Choroid plexus epithelial cell (primary cell): ENCODE measurements at regions not wholly inside any gene's neighbourhood (a gene's known extent, or its start where the extent isn't known, plus 50 kb on each side); places are given as distances from the start of the nearest gene placed in this dataset.

Experiments
- DNase-seq: peaks from one replicate; pipeline ENCODE4 v3.0.0-alpha.2; 2010; ENCODE audit warnings: low read depth
- H3K4me3 ChIP-seq: 2 replicates; pipeline ENCODE4 v1.5.1; 2011; ENCODE audit warnings: low read depth, mild to moderate bottlenecking, control low read depth, low read length, moderate library complexity
- TF ChIP-seq, protein P1 (sequence below): conservative IDR thresholded peaks from 2 replicates; pipeline ENCODE4 v1.5.1; 2011; ENCODE audit warnings: low read depth, mild to moderate bottlenecking, control low read depth, inconsistent platforms, low read length, moderate library complexity

DNA sequence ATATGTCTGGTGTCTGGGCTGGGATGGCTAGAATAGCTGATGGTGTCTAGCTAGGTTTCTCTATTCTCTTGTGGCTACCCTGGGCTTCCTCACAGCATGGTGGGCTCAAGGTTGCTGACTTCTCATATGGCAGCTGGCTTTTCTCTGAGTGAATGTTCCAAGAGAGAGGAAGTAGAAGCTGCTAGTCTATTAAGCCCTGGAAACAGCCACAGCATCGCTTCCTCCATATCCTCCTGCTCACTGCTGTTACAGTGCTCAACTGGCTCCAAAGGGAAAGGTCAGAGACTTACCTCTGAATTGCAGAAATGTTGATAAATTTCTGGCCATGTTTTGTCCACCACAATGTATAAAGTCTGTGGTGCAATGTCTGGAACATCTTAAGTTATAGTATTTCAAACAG lies 299.9 kb upstream of the ADAMTS9 start:
- TF ChIP-seq, protein P1, sequence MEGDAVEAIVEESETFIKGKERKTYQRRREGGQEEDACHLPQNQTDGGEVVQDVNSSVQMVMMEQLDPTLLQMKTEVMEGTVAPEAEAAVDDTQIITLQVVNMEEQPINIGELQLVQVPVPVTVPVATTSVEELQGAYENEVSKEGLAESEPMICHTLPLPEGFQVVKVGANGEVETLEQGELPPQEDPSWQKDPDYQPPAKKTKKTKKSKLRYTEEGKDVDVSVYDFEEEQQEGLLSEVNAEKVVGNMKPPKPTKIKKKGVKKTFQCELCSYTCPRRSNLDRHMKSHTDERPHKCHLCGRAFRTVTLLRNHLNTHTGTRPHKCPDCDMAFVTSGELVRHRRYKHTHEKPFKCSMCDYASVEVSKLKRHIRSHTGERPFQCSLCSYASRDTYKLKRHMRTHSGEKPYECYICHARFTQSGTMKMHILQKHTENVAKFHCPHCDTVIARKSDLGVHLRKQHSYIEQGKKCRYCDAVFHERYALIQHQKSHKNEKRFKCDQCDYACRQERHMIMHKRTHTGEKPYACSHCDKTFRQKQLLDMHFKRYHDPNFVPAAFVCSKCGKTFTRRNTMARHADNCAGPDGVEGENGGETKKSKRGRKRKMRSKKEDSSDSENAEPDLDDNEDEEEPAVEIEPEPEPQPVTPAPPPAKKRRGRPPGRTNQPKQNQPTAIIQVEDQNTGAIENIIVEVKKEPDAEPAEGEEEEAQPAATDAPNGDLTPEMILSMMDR = no peak
- no peak for DNase-seq
- no peak overlapping the region for H3K4me3 ChIP-seq

DNA sequence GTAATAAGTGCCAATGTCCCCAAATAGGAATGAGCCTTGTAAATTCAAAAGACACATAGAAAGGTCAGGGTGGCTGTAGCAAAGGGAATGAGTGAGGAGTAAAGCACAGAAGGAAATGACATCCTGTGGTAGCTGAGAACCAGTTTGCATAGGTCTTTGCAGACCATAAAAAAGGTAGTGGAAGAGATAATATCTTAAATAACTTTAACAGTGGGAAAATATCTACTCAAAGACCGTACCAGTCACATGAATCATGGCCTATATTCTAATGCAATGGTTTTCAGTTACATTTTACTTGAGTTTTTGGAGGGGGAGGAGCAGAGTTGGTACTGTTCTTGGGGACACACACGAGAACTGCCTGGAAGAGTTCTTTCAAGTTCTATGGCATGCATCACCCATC lies 297.3 kb upstream of the ADAMTS9 start:
- TF ChIP-seq, protein P1 = no peak
- H3K4me3 ChIP-seq = no peak overlapping the region
- no peak for DNase-seq

DNA sequence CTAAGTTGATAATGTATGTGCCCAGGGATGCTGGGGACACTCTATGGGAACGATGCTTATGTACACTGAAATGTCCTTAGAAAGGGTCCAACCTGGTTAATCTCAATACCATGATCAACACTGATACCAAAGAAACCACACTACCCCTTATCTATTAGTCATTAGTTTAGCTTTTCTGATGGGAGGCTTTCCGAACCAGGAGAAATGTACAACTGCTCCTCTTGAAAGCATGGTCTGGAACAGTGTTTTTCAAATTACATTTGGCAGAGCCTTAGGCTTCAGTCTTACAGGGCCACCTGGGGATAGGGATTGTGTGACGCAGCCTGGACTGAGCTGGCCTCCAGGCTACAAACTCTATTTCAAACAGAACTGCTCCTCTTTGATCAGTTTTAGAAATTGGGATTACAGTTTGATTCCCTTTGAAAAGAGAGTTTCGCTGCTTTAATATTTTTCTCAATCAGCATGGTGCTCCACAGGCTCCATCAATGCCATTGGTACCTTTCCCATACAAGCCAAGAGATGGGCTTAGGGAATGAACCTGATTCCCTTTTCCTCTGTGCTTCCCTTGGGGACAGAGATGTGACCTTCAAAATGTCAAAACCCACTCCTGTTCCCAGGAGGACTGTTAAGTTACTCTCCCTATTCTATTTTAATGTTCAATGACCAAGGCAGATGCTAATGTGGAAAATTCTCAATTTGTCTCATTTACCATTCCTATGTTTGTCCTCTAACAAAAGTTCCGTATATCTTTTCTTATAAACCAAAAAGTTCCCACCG lies 296.0 kb upstream of the ADAMTS9 start:
- no peak overlapping the region for H3K4me3 ChIP-seq
- TF ChIP-seq, protein P1 = no peak
- no peak for DNase-seq

DNA sequence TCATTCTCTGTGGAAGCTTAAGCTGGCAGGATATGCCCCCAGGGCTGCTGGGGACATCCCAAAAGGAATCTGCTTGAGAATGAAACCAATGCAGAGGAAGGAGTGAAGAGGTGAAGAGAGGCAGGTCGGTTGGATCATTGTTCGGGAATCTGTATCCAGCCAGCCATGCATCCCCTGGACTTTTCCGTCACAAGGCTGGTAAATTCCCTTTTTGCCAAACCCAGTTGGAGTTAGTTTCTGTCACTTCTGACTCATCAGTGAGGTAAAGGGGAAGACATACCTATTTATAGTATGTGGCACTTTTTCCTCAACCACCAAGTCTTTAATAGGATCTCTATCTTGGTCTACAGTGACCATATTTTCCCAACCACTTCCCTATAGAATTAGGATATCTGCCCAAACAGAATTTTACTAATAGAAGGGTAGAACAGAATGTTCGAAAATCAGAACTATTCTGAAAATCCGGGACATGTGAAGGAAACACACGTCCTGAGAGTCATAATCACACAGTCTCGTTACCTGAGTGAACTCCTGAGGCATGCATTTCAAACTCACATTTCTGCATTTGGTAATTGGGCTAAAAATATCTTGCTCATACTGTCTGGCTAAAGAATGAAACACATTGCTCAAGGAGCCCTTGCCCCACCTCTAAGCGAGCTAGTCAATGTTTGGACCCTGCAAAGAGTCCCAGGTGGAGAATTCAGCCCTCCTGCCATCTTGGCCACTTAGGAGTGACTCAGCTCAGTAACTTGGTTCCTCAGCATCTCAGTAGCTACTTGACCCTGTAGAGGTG lies 289.7 kb upstream of the ADAMTS9 start:
- DNase-seq = peak; percentile 68
- TF ChIP-seq, protein P1 = no peak
- no peak overlapping the region for H3K4me3 ChIP-seq

DNA sequence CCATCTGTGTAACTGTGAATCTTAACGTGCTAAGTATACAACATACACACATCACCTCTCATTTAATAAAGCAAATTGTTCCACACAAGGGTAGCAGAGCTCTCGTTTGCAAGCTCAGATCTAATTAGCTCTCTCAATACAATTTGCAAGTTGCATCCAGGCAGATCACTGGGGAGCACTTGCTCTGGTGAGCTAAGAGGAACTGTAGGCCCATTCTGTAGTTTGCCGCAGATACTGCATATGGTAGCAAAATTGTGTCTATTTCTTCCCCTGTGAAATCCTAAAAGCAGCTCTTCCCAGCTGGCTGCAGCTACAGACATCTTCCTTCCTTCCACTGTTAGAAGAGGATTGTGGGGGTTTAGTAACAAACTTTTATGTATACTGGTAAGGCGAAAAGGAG lies 288.7 kb upstream of the ADAMTS9 start:
- DNase-seq = no peak
- TF ChIP-seq, protein P1 = no peak
- no peak overlapping the region for H3K4me3 ChIP-seq

DNA sequence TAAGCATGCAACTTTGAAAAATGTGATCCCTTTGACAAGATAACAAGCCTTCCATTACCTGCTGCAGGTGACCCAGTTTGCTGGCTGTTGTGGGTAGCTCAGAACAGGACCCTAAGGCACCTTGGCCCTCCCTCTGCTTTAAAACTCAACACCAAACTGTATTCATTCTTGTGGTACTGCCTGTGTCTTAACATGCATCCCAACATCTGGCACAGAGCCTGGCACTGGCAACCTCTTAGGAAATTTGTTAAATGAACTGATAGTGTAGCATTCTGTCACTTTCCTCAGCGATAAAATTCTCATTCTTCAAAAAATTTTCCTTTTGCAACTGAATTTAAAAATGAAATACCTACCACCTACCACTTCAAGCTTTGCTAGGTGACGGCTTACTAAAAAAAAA lies 287.3 kb upstream of the ADAMTS9 start:
- no peak for DNase-seq
- TF ChIP-seq, protein P1 = no peak
- no peak overlapping the region for H3K4me3 ChIP-seq
